ENCODE measurements at regions not wholly inside any gene's neighbourhood (a gene's known extent, or its start where the extent isn't known, plus 50 kb on each side); places are given as distances from the start of the nearest gene placed in this dataset.

DNA sequence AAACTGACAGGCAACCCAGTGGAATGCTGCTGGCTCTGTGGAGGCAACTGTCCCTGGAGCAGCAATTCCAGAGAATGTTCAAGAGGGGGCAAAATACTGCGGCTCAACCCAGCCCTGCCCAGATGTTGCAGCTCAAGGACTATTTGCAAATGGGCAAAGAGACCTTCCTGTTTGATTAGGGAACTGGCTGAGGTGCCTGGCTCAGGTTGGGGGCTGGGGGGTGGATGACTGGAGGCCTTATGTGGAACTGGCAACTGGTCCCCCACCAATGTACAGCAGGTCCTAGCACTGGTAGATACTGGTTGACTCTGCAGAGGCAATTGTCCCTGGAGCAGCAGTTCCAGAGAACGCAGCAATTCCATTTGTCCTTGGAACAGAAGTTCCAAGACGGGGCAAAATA is 302.5 kb downstream of the ZPLD1 start:
- peaks cover 9% of the 10 kb centered on the region for H3K4me1 Mint-ChIP-seq (ENCODE audit: low read depth)
- H3K27me3 Mint-ChIP-seq (ENCODE audit: low read depth), result no peaks in the 10 kb centered on the region
- H3K27ac Mint-ChIP-seq (ENCODE audit: unreplicated experiment), result no peak overlapping the region
- no peak for DNase-seq (ENCODE audit: low spot score)
- H3K4me3 Mint-ChIP-seq (ENCODE audit: unreplicated experiment), result no peak overlapping the region
- no peaks in the 10 kb centered on the region for H3K36me3 Mint-ChIP-seq (ENCODE audit: low read depth)
- no peaks in the 10 kb centered on the region for H3K9me3 Mint-ChIP-seq (ENCODE audit: low read depth)
- TF ChIP-seq, protein P1, sequence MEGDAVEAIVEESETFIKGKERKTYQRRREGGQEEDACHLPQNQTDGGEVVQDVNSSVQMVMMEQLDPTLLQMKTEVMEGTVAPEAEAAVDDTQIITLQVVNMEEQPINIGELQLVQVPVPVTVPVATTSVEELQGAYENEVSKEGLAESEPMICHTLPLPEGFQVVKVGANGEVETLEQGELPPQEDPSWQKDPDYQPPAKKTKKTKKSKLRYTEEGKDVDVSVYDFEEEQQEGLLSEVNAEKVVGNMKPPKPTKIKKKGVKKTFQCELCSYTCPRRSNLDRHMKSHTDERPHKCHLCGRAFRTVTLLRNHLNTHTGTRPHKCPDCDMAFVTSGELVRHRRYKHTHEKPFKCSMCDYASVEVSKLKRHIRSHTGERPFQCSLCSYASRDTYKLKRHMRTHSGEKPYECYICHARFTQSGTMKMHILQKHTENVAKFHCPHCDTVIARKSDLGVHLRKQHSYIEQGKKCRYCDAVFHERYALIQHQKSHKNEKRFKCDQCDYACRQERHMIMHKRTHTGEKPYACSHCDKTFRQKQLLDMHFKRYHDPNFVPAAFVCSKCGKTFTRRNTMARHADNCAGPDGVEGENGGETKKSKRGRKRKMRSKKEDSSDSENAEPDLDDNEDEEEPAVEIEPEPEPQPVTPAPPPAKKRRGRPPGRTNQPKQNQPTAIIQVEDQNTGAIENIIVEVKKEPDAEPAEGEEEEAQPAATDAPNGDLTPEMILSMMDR (IDR thresholded peaks at IDR 0.05), result no peak

DNA sequence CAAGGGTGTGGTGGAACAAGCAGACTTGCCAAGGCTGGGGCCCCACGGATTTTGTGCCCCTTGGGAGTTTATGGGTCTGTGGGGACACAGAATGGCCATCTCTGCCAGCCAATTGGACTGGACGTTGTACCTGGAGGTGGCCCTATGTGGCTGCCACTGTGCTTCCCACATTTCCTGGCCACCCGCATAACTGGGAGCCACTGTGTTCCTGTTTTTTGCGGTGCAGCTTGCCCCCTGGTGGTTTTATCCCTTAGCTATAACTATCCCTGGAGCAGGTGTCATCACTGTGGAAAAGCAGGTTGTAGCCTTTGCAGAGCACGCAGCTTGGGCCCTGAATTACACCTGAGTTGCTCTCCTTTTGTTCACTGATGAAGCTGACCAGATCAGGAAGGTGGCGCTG is 306.3 kb downstream of the ZPLD1 start:
- no peaks in the 10 kb centered on the region for H3K36me3 Mint-ChIP-seq (ENCODE audit: low read depth)
- TF ChIP-seq, protein P1 (IDR thresholded peaks at IDR 0.05), result no peak
- no peaks in the 10 kb centered on the region for H3K4me1 Mint-ChIP-seq (ENCODE audit: low read depth)
- DNase-seq (ENCODE audit: low spot score), result no peak
- peaks cover 2% of the 10 kb centered on the region for H3K27me3 Mint-ChIP-seq (ENCODE audit: low read depth)
- no peak overlapping the region for H3K4me3 Mint-ChIP-seq (ENCODE audit: unreplicated experiment)
- no peak overlapping the region for H3K27ac Mint-ChIP-seq (ENCODE audit: unreplicated experiment)
- no peaks in the 10 kb centered on the region for H3K9me3 Mint-ChIP-seq (ENCODE audit: low read depth)

DNA sequence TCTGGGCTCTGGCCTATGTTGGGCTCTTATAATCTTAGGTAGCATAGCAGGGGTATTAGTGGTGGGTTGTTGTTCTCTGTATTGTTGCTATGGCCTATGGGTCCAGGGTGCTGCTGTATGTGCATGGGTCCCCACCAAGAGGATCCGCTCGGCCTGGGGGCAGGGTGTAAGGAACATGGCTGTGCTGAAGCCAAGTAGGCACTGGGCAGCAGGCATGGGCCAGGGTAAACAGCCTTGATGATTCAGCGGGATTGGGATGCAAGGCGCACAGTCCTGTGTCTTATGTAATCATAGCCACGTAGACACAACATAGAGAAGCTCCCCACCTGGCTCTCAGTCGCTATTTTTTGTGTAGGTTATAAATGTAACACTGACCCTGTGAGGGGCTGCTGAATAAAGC is 306.9 kb downstream of the ZPLD1 start:
- TF ChIP-seq, protein P1 (IDR thresholded peaks at IDR 0.05), result no peak
- H3K9me3 Mint-ChIP-seq (ENCODE audit: low read depth), result no peaks in the 10 kb centered on the region
- H3K27ac Mint-ChIP-seq (ENCODE audit: unreplicated experiment), result no peak overlapping the region
- no peak overlapping the region for H3K4me3 Mint-ChIP-seq (ENCODE audit: unreplicated experiment)
- peaks cover 3% of the 10 kb centered on the region for H3K27me3 Mint-ChIP-seq (ENCODE audit: low read depth)
- H3K4me1 Mint-ChIP-seq (ENCODE audit: low read depth), result no peaks in the 10 kb centered on the region
- no peaks in the 10 kb centered on the region for H3K36me3 Mint-ChIP-seq (ENCODE audit: low read depth)
- no peak for DNase-seq (ENCODE audit: low spot score)

DNA sequence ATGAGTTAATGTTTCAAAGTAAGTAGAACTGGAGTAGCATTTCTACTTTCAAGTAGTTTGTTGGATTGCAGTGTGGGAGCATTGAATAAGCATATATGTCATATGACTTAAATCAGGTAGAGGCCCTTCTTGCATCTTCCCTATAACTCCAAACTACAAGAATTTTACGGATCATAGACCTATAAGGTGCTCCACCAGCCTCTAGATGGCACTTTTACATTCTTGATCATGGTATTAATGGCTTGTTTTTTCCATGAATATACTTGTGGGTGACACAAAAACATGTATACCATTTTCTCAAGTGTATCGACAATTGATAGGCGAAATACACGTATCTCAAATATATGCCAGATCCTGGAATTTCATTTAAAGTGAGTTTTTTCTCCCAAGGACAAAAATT is 311.1 kb downstream of the ZPLD1 start:
- no peak for DNase-seq (ENCODE audit: low spot score)
- no peak overlapping the region for H3K27ac Mint-ChIP-seq (ENCODE audit: unreplicated experiment)
- H3K9me3 Mint-ChIP-seq (ENCODE audit: low read depth), result no peaks in the 10 kb centered on the region
- peaks cover 20% of the 10 kb centered on the region for H3K27me3 Mint-ChIP-seq (ENCODE audit: low read depth)
- TF ChIP-seq, protein P1 (IDR thresholded peaks at IDR 0.05), result peak; percentile 45
- H3K4me1 Mint-ChIP-seq (ENCODE audit: low read depth), result no peaks in the 10 kb centered on the region
- no peaks in the 10 kb centered on the region for H3K36me3 Mint-ChIP-seq (ENCODE audit: low read depth)
- H3K4me3 Mint-ChIP-seq (ENCODE audit: unreplicated experiment), result no peak overlapping the region

DNA sequence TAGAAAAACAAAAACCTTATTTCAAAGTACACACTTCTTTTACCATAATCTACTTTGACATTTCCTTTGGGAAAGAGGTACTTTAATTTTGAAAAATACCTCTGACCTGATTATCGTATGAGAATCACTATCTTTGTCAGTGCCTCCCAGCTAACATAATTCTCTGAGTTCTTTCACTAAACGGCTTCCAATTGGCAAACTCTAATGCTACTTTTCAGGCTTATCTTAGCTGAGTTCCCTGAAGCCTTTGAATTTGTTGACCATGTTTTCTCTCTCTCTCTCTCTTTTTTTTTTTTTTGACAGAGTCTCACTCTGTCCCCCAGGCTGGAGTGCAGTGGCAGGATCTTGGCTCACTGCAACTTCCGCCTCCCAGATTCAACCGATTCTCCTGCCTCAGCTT is 312.8 kb downstream of the ZPLD1 start:
- no peaks in the 10 kb centered on the region for H3K9me3 Mint-ChIP-seq (ENCODE audit: low read depth)
- DNase-seq (ENCODE audit: low spot score), result no peak
- no peak overlapping the region for H3K4me3 Mint-ChIP-seq (ENCODE audit: unreplicated experiment)
- TF ChIP-seq, protein P1 (IDR thresholded peaks at IDR 0.05), result no peak
- no peaks in the 10 kb centered on the region for H3K36me3 Mint-ChIP-seq (ENCODE audit: low read depth)
- peaks cover 22% of the 10 kb centered on the region for H3K27me3 Mint-ChIP-seq (ENCODE audit: low read depth)
- no peaks in the 10 kb centered on the region for H3K4me1 Mint-ChIP-seq (ENCODE audit: low read depth)
- H3K27ac Mint-ChIP-seq (ENCODE audit: unreplicated experiment), result no peak overlapping the region
